Astrocyte (in vitro differentiated cells and primary cell): ENCODE measurements at regions not wholly inside any gene's neighbourhood (a gene's known extent, or its start where the extent isn't known, plus 50 kb on each side); places are given as distances from the start of the nearest gene placed in this dataset.

ENCODE experiments used
- EZH2 ChIP-seq: IDR thresholded peaks from 2 replicates; pipeline ENCODE4 v1.6.1; 2012; ENCODE audit warnings: mild to moderate bottlenecking, low read length, inconsistent platforms; ENCODE audit not compliant: insufficient read depth
- TF ChIP-seq, protein P1 (sequence below): IDR thresholded peaks from 2 replicates; pipeline ENCODE4 v1.5.1; 2011; ENCODE audit warnings: low read depth, mild to moderate bottlenecking, inconsistent platforms, low read length, moderate library complexity; ENCODE audit not compliant: insufficient read depth

GRCh38 chr11:131005829-131006228 lies 89.5 kb upstream of the SNX19 start:
- TF ChIP-seq, protein P1, sequence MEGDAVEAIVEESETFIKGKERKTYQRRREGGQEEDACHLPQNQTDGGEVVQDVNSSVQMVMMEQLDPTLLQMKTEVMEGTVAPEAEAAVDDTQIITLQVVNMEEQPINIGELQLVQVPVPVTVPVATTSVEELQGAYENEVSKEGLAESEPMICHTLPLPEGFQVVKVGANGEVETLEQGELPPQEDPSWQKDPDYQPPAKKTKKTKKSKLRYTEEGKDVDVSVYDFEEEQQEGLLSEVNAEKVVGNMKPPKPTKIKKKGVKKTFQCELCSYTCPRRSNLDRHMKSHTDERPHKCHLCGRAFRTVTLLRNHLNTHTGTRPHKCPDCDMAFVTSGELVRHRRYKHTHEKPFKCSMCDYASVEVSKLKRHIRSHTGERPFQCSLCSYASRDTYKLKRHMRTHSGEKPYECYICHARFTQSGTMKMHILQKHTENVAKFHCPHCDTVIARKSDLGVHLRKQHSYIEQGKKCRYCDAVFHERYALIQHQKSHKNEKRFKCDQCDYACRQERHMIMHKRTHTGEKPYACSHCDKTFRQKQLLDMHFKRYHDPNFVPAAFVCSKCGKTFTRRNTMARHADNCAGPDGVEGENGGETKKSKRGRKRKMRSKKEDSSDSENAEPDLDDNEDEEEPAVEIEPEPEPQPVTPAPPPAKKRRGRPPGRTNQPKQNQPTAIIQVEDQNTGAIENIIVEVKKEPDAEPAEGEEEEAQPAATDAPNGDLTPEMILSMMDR: no peak
- TF ChIP-seq EZH2: no peak
